H1 (cell line): ENCODE measurements at regions not wholly inside any gene's neighbourhood (a gene's known extent, or its start where the extent isn't known, plus 50 kb on each side); places are given as distances from the start of the nearest gene placed in this dataset.

ENCODE experiments used
- CTCF ChIA-PET: fragments of 300-600 bp; sonication (Branson Sonifier 250); formaldehyde crosslinking; loops from one replicate; lab custom pipeline; 2021; ENCODE audit not compliant: partially characterized antibody; lab: Charles Lee
- POLR2A ChIA-PET: fragments of 300-600 bp; sonication (Branson Sonifier 250); formaldehyde crosslinking; loops from one replicate; lab custom pipeline; 2021; ENCODE audit warnings: inconsistent platforms; ENCODE audit not compliant: partially characterized antibody; lab: Charles Lee
- DNase-seq, 2 experiments: peaks; one replicate each; pipeline versions ENCODE4 v3.0.0 to v3.0.0-alpha.2; 2010 to 2022; ENCODE audit warnings: low spot score in 2 of 2, low read depth in 1 of 2, mixed read lengths in 1 of 2
- FAIRE-seq: peaks from 2 replicates; lab custom pipeline; 2011; peaks lifted over from hg19 to GRCh38; lab: Jason Lieb, UNC
- H2AFZ ChIP-seq: 2 replicates; pipeline ENCODE4 v1.8.1; 2012; ENCODE audit warnings: low read length, inconsistent platforms
- H2AK5ac ChIP-seq: 2 replicates; pipeline ENCODE4 v1.6.1; 2013; ENCODE audit warnings: low read depth, low read length
- H2BK120ac ChIP-seq: replicated peaks from 2 replicates; pipeline ENCODE3; 2013; ENCODE audit warnings: low read depth, low read length, inconsistent platforms
- H2BK12ac ChIP-seq: 2 replicates; pipeline ENCODE4 v1.6.1; 2013; ENCODE audit warnings: low read depth, low read length
- H2BK15ac ChIP-seq: 2 replicates; pipeline ENCODE4 v1.6.1; 2013; ENCODE audit warnings: low read length
- H2BK20ac ChIP-seq: 2 replicates; pipeline ENCODE4 v1.6.1; 2013; ENCODE audit warnings: low read length
- H2BK5ac ChIP-seq: 2 replicates; pipeline ENCODE4 v1.6.1; 2013; ENCODE audit warnings: low read depth, low read length
- H3K14ac ChIP-seq: 2 replicates; pipeline ENCODE4 v1.6.1; 2013; ENCODE audit warnings: inconsistent platforms; ENCODE audit not compliant: insufficient read length
- H3K18ac ChIP-seq: 2 replicates; pipeline ENCODE4 v1.6.1; 2013; ENCODE audit warnings: low read length; ENCODE audit errors: extremely low read depth
- H3K23ac ChIP-seq: 2 replicates; pipeline ENCODE4 v1.6.1; 2013; ENCODE audit warnings: inconsistent platforms; ENCODE audit not compliant: insufficient read length
- H3K23me2 ChIP-seq: 2 replicates; pipeline ENCODE4 v1.6.1; 2013; ENCODE audit warnings: low read depth, low read length
- H3K27ac ChIP-seq: 2 replicates; pipeline ENCODE4 v1.6.1; 2011; ENCODE audit warnings: low read depth, low read length, inconsistent platforms
- H3K27me3 ChIP-seq, 4 experiments: replicated peaks in 1 of 4; 1 replicate in 1 of 4; 2 replicates in 3 of 4; pipeline versions ENCODE4 v1.6.1 to v1.8.1; 2011 to 2013; ENCODE audit warnings: low read length in 3 of 4, mild to moderate bottlenecking in 3 of 4, inconsistent platforms in 2 of 4, mixed read lengths in 2 of 4, moderate library complexity in 1 of 4; ENCODE audit not compliant: control insufficient read depth in 3 of 4, insufficient read depth in 3 of 4; ENCODE audit errors: extremely low read depth in 1 of 4
- H3K36me3 ChIP-seq, 4 experiments: 2 replicates each; pipeline versions ENCODE4 v1.6.1 to v1.8.1; 2011 to 2013; ENCODE audit warnings: mild to moderate bottlenecking in 4 of 4, low read length in 3 of 4, moderate library complexity in 2 of 4, control low read depth in 1 of 4, inconsistent platforms in 1 of 4; ENCODE audit not compliant: insufficient read depth in 4 of 4, control insufficient read depth in 2 of 4
- H3K4ac ChIP-seq: replicated peaks from 2 replicates; pipeline ENCODE3; 2013; ENCODE audit warnings: low read length, low read depth, mixed read lengths, inconsistent platforms; ENCODE audit not compliant: insufficient read length
- H3K4me1 ChIP-seq, 4 experiments: replicated peaks in 1 of 4; 1 replicate in 1 of 4; 2 replicates in 3 of 4; pipeline versions ENCODE4 v1.6.1 to v1.8.1; 2011 to 2013; ENCODE audit warnings: low read length in 3 of 4, inconsistent platforms in 2 of 4, mixed read lengths in 1 of 4; ENCODE audit not compliant: insufficient read depth in 4 of 4, control insufficient read depth in 3 of 4
- H3K4me2 ChIP-seq, 2 experiments: 2 replicates each; pipeline versions ENCODE4 v1.6.1 to v1.8.1; 2011 to 2013; ENCODE audit warnings: low read depth in 2 of 2, low read length in 2 of 2, control low read depth in 1 of 2, inconsistent platforms in 1 of 2, mild to moderate bottlenecking in 1 of 2; ENCODE audit not compliant: insufficient read depth in 1 of 2
- H3K4me3 ChIP-seq, 4 experiments: fragments of 200-600, 300-600 bp in 1 of 4; sonication (generic), shearing (Covaris generic), sonication (Bioruptor Twin) in 1 of 4; 2 replicates each; pipeline versions ENCODE4 v1.5.1 to v1.8.1; 2011 to 2016; ENCODE audit warnings: low read length in 4 of 4, low read depth in 3 of 4, control low read depth in 2 of 4, inconsistent platforms in 2 of 4, mild to moderate bottlenecking in 2 of 4, mixed read lengths in 1 of 4, moderate library complexity in 1 of 4; ENCODE audit not compliant: insufficient read depth in 2 of 4; ENCODE audit errors: extremely low read depth in 1 of 4
- H3K56ac ChIP-seq: replicated peaks from 2 replicates; pipeline ENCODE3; 2013; ENCODE audit warnings: low read depth, mild to moderate bottlenecking, mixed read lengths, low read length, inconsistent platforms; ENCODE audit not compliant: insufficient read length
- H3K79me1 ChIP-seq: 2 replicates; pipeline ENCODE4 v1.6.1; 2013; ENCODE audit warnings: low read depth, low read length, control low read depth
- H3K79me2 ChIP-seq, 2 experiments: 2 replicates each; pipeline versions ENCODE4 v1.6.1 to v1.8.1; 2012 to 2013; ENCODE audit warnings: low read length in 2 of 2, mild to moderate bottlenecking in 2 of 2, inconsistent platforms in 1 of 2; ENCODE audit not compliant: insufficient read depth in 2 of 2, control insufficient read depth in 1 of 2
- H3K9ac ChIP-seq, 4 experiments: replicated peaks in 1 of 4; 1 replicate in 1 of 4; 2 replicates in 3 of 4; pipeline versions ENCODE4 v1.6.1 to v1.8.1; 2011 to 2013; ENCODE audit warnings: low read depth in 3 of 4, low read length in 3 of 4, control low read depth in 2 of 4, mild to moderate bottlenecking in 2 of 4, moderate library complexity in 2 of 4, inconsistent platforms in 1 of 4; ENCODE audit errors: extremely low read depth in 1 of 4
- H3K9me3 ChIP-seq, 2 experiments: 2 replicates each; pipeline versions ENCODE4 v1.6.1 to v1.8.1; 2012 to 2013; ENCODE audit warnings: mild to moderate bottlenecking in 2 of 2, moderate library complexity in 2 of 2, control low read depth in 1 of 2, inconsistent platforms in 1 of 2, low read depth in 1 of 2, low read length in 1 of 2, mixed read lengths in 1 of 2; ENCODE audit not compliant: insufficient read depth in 2 of 2
- H4K20me1 ChIP-seq, 2 experiments: replicated peaks in 1 of 2; 2 replicates each; pipeline versions ENCODE3 to v1.8.1; 2011 to 2013; ENCODE audit warnings: inconsistent platforms in 2 of 2, low read length in 2 of 2, mild to moderate bottlenecking in 1 of 2; ENCODE audit not compliant: insufficient read depth in 2 of 2, control insufficient read depth in 1 of 2
- H4K5ac ChIP-seq: 2 replicates; pipeline ENCODE4 v1.6.1; 2013; ENCODE audit warnings: low read length, low read depth, mixed read lengths, inconsistent platforms; ENCODE audit not compliant: insufficient read length
- H4K8ac ChIP-seq: 2 replicates; pipeline ENCODE4 v1.8.0; 2013; ENCODE audit warnings: mild to moderate bottlenecking, moderate library complexity, low read length, inconsistent platforms; ENCODE audit not compliant: insufficient read depth; ENCODE audit errors: extremely low read depth
- H4K91ac ChIP-seq: replicated peaks from 2 replicates; pipeline ENCODE3; 2013; ENCODE audit warnings: low read length, mixed read lengths, inconsistent platforms; ENCODE audit not compliant: insufficient read length
- RBBP5 ChIP-seq: IDR thresholded peaks from 2 replicates; pipeline ENCODE4 v1.7.1; 2012; ENCODE audit warnings: low read depth, mild to moderate bottlenecking, inconsistent platforms, low read length, moderate library complexity, borderline replicate concordance
- YY1 ChIP-seq: IDR thresholded peaks from 2 replicates; pipeline ENCODE4 v1.6.1; 2011; ENCODE audit warnings: low read depth, mild to moderate bottlenecking, low read length
- WGBS, 2 experiments: shearing (Covaris generic) in 1 of 2; methylation state at CpG; one replicate each; pipeline versions ENCODE4 v1.1.6 to v1.1.7; 2013 to 2015; ENCODE audit warnings: low lambda C conversion rate in 2 of 2, mixed read lengths in 2 of 2, inconsistent platforms in 1 of 2, low coverage in 1 of 2, missing lambda C conversion rate in 1 of 2; ENCODE audit not compliant: insufficient replicate concordance in 2 of 2, insufficient coverage in 1 of 2, insufficient read length in 1 of 2; ENCODE audit errors: extremely low coverage in 1 of 2, missing lambda C conversion rate in 1 of 2; 5-methylcytosine and 5-hydroxymethylcytosine counted together

- Histone ChIP-seq H4K20me1 (no peaks in the 10 kb centered on the region), H3K4ac (no peak overlapping the region), H3K27me3 (no peaks in the 10 kb centered on the region), H3K14ac (no peak overlapping the region), H4K8ac (no peak overlapping the region), H3K27ac (no peak overlapping the region), H3K23me2 (no peaks in the 10 kb centered on the region), H2BK120ac (no peak overlapping the region), H3K4me2 (no peak overlapping the region), H2BK15ac (no peak overlapping the region), H2AK5ac (no peak overlapping the region), H3K79me1 (no peaks in the 10 kb centered on the region), H3K4me3 (no peak overlapping the region), H3K9me3 (no peaks in the 10 kb centered on the region), H3K9ac (no peak overlapping the region), H3K18ac (no peak overlapping the region), H2BK20ac (no peak overlapping the region), H3K36me3 (no peaks in the 10 kb centered on the region), H3K23ac (no peak overlapping the region), H3K79me2 (no peaks in the 10 kb centered on the region), H2AFZ (no peak overlapping the region), H3K56ac (no peak overlapping the region), H2BK12ac (no peak overlapping the region), H3K4me1 (no peaks in the 10 kb centered on the region), H2BK5ac (no peak overlapping the region), H4K91ac (no peak overlapping the region), H4K5ac (no peak overlapping the region)
- no peak for DNase-seq
- POLR2A ChIA-PET, result no interaction called here
- CTCF ChIA-PET, result no interaction called here
- FAIRE-seq, result no peak
- TF ChIP-seq RBBP5, result no peak
- TF ChIP-seq YY1, result no peak
- WGBS, 2 experiments, result 89% methylated on average over 6 of the region's 6 CpGs; no CpG with 5 or more reads in 1 of the 2 experiments
These were observed 368.2 kb downstream of the BTG1 start for GRCh38 chr12:91777268-91777992.
